ENCODE measurements at regions not wholly inside any gene's neighbourhood (a gene's known extent, or its start where the extent isn't known, plus 50 kb on each side); places are given as distances from the start of the nearest gene placed in this dataset.

DNA sequence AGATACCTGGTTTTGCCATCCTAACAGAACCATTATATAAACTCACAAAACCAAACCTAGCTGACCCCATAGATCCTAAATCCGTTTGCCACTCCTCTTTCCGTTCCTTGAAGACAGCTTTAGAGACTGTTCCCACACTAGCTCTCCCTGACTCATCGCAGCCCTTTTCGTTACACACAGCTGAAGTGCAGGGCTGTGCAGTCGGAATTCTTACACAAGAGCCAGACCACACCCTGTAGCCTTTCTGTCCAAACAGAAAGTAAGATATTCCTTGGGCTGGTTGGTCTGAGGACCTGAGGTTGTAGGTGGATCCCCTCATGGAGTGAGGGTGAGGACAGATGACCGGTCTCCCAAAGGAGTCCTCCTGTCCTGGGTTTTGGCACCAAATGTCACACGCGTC, 56.7 kb upstream of the NAA35 start:
- TF ChIP-seq, protein P1, sequence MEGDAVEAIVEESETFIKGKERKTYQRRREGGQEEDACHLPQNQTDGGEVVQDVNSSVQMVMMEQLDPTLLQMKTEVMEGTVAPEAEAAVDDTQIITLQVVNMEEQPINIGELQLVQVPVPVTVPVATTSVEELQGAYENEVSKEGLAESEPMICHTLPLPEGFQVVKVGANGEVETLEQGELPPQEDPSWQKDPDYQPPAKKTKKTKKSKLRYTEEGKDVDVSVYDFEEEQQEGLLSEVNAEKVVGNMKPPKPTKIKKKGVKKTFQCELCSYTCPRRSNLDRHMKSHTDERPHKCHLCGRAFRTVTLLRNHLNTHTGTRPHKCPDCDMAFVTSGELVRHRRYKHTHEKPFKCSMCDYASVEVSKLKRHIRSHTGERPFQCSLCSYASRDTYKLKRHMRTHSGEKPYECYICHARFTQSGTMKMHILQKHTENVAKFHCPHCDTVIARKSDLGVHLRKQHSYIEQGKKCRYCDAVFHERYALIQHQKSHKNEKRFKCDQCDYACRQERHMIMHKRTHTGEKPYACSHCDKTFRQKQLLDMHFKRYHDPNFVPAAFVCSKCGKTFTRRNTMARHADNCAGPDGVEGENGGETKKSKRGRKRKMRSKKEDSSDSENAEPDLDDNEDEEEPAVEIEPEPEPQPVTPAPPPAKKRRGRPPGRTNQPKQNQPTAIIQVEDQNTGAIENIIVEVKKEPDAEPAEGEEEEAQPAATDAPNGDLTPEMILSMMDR (IDR thresholded peaks at IDR 0.05; ENCODE audit: low read length): no peak
- no peak for TF ChIP-seq EZH2 (IDR thresholded peaks at IDR 0.05; ENCODE audit: borderline replicate concordance, low read length)

Measured in OCI-LY1 (cell line).